Breast epithelium (tissue), 3 donors: ENCODE measurements at regions not wholly inside any gene's neighbourhood (a gene's known extent, or its start where the extent isn't known, plus 50 kb on each side); places are given as distances from the start of the nearest gene placed in this dataset.

Experiments
- POLR2A ChIP-seq: fragments of 450-650 bp; IDR thresholded peaks from one replicate; pipeline ENCODE4 v1.6.1; 2016; ENCODE audit warnings: antibody characterized with exemption, mild to moderate bottlenecking, moderate library complexity
- POLR2AphosphoS5 ChIP-seq, 3 donors: sonication (generic); formaldehyde crosslinking; IDR thresholded peaks; one replicate each; pipeline ENCODE4 v1.6.1; 2017; ENCODE audit warnings: antibody characterized with exemption in 3 of 3
- TF ChIP-seq, protein P1 (sequence below), 3 donors: fragments of 450-650 bp; IDR thresholded peaks; one replicate each; pipeline ENCODE4 v1.5.1; 2016 to 2017; ENCODE audit warnings: antibody characterized with exemption in 3 of 3, mild to moderate bottlenecking in 3 of 3, moderate library complexity in 3 of 3

- TF ChIP-seq, protein P1, sequence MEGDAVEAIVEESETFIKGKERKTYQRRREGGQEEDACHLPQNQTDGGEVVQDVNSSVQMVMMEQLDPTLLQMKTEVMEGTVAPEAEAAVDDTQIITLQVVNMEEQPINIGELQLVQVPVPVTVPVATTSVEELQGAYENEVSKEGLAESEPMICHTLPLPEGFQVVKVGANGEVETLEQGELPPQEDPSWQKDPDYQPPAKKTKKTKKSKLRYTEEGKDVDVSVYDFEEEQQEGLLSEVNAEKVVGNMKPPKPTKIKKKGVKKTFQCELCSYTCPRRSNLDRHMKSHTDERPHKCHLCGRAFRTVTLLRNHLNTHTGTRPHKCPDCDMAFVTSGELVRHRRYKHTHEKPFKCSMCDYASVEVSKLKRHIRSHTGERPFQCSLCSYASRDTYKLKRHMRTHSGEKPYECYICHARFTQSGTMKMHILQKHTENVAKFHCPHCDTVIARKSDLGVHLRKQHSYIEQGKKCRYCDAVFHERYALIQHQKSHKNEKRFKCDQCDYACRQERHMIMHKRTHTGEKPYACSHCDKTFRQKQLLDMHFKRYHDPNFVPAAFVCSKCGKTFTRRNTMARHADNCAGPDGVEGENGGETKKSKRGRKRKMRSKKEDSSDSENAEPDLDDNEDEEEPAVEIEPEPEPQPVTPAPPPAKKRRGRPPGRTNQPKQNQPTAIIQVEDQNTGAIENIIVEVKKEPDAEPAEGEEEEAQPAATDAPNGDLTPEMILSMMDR (IDR thresholded peaks at IDR 0.05) = no peak
- no peak for TF ChIP-seq POLR2AphosphoS5 (IDR thresholded peaks at IDR 0.05)
- no peak for TF ChIP-seq POLR2A
Observed at GRCh38 chr4:26253968-26254367, 66.8 kb upstream of the RBPJ start.
